ENCODE measurements at regions not wholly inside any gene's neighbourhood (a gene's known extent, or its start where the extent isn't known, plus 50 kb on each side); places are given as distances from the start of the nearest gene placed in this dataset.

DNA sequence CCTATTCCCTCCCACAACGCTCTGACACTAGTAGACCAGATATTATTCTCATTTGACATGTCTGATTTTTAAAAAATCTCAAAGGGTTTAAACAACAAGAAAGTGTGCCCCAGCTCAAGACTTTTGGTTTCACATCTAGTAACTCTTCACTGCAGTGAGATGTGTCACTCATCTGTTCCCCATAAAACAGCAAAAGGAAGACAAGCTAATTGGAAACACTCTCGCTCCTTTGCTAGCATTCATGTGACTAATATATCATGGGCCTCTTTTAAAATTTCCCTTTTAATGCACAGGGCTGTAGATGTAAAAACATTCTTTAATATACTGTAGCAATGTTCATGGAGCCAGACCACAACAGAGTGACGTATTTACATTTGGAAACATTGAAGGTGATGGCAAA, 372.6 kb downstream of the ZNF608 start:
- TF ChIP-seq, protein P1, sequence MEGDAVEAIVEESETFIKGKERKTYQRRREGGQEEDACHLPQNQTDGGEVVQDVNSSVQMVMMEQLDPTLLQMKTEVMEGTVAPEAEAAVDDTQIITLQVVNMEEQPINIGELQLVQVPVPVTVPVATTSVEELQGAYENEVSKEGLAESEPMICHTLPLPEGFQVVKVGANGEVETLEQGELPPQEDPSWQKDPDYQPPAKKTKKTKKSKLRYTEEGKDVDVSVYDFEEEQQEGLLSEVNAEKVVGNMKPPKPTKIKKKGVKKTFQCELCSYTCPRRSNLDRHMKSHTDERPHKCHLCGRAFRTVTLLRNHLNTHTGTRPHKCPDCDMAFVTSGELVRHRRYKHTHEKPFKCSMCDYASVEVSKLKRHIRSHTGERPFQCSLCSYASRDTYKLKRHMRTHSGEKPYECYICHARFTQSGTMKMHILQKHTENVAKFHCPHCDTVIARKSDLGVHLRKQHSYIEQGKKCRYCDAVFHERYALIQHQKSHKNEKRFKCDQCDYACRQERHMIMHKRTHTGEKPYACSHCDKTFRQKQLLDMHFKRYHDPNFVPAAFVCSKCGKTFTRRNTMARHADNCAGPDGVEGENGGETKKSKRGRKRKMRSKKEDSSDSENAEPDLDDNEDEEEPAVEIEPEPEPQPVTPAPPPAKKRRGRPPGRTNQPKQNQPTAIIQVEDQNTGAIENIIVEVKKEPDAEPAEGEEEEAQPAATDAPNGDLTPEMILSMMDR (IDR thresholded peaks at IDR 0.05), result no peak
- TF ChIP-seq POLR2A (IDR thresholded peaks at IDR 0.05), result no peak
